GM12872 (cell line): ENCODE measurements at regions not wholly inside any gene's neighbourhood (a gene's known extent, or its start where the extent isn't known, plus 50 kb on each side); places are given as distances from the start of the nearest gene placed in this dataset.

ENCODE experiments used
- CTCF ChIP-seq: IDR thresholded peaks from 3 replicates; pipeline ENCODE4 v1.5.1; 2011; ENCODE audit warnings: low read depth, mild to moderate bottlenecking, low read length, moderate library complexity; ENCODE audit not compliant: insufficient read depth

GRCh38 chr11:69913591-69914285 is 94.5 kb upstream of the FGF3 start:
- TF ChIP-seq CTCF = no peak

GRCh38 chr11:69914286-69915150 is 95.3 kb upstream of the FGF3 start:
- no peak for TF ChIP-seq CTCF

- no peak for TF ChIP-seq CTCF
Measured at GRCh38 chr11:69915151-69915500, 95.9 kb upstream of the FGF3 start.

- peak; percentile 80 for TF ChIP-seq CTCF
Measured at GRCh38 chr11:69915501-69916250, 96.5 kb upstream of the FGF3 start.

- TF ChIP-seq CTCF = no peak
Measured at GRCh38 chr11:69916806-69917387, 97.7 kb upstream of the FGF3 start.

GRCh38 chr11:69917529-69917928 is 98.3 kb upstream of the FGF3 start:
- TF ChIP-seq CTCF = no peak
